ENCODE measurements at regions not wholly inside any gene's neighbourhood (a gene's known extent, or its start where the extent isn't known, plus 50 kb on each side); places are given as distances from the start of the nearest gene placed in this dataset.

DNA sequence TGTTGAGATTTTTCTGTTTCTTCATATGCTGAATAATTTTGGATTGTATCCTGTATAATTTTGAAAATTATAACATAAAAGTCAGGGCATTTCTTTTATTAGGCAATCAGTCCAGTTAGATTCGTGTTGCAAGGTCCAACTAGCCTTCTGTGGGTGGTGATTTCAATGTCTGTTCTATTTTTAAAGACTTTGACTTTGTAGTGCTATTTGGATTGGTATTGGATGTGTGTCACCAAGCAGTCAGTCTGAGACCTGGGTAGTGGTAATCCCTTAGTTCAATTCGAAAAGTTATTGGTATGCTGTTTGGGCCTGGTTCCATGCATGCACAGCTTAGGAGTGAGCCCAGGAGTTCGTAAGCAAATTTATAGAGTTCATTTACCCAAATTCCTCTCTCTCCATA is 82.2 kb downstream of the EPDR1 start:
- DNase-seq (ENCODE audit: low read depth in 2 of 2) = no peak

DNA sequence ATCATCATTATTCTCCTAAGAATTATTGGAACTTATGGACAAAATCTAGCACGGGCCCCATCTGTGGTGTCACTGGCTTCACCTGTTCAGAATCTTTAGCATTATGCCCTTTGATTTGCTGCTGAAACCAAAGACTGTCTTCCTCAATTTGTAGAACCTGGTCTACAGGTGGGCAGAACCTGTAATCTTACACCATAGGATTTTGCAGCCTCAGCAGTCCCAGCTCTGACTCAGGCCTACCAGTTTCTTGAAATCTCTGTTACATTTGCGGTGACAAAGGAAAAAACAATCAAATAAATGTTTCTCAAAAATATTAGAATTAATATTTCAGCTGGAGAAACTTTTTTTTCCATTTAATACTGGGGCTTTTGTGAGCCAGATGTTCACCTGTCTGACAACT is 86.1 kb downstream of the EPDR1 start:
- no peak for DNase-seq (ENCODE audit: low read depth in 2 of 2)

DNA sequence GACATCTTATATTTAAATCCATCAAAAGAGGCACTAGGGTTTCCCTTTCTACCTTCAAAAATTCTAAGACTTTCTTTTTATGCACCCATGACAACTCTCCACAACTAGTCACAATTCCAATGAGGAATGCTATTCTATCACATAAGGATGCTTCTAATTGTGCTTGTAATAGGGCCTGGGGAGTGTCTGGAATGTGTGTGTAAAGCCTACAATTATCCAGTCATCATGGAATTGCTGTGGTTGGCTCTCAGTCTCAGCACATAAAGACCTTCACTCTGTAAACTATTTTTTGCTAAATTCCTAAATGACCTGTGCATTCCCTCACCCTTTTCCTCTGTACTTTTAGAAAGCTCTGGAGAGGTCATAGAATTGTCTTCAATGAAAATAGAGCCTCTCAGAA is 86.7 kb downstream of the EPDR1 start:
- DNase-seq (ENCODE audit: low read depth in 2 of 2) = no peak

DNA sequence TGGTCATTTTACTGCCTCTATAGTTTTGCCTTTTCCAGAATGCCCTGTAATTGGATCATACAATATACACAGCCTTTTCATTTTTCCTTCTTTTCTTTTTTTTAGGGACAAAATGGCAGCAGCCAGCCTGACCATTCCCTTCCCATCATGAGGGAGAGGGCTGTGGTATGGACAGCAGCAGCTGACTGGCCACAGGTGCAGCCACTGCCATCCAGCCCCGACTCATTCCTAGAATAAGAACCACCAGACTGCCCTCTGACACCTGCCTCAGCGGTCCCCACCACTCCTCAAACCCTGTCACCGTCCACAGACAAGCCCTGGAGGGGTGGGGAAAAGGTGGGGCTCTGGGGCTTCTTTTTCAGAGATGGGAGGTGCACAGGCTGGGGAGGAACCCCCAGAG is 92.8 kb downstream of the EPDR1 start:
- no peak for DNase-seq (ENCODE audit: low read depth in 2 of 2)

DNA sequence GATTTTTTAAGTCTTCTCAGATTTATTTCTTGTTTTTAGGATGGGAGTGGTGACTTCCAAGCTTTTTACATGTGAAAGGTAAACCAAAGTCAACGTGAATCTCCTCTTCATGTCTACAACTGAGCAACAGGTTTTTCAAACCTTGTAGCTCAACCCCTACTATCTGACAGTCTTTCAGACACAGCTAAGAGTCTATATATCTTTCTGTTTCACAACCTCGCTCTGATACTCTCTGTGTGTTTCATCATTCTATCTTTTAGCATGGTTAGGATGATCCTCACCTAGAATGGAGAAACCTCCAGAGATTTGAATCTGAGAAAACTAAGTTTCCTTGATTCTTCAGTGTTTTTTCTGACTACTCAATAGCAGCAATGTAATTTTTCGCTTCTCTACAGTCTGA is 96.1 kb downstream of the EPDR1 start:
- no peak for DNase-seq (ENCODE audit: low read depth in 2 of 2)

DNA sequence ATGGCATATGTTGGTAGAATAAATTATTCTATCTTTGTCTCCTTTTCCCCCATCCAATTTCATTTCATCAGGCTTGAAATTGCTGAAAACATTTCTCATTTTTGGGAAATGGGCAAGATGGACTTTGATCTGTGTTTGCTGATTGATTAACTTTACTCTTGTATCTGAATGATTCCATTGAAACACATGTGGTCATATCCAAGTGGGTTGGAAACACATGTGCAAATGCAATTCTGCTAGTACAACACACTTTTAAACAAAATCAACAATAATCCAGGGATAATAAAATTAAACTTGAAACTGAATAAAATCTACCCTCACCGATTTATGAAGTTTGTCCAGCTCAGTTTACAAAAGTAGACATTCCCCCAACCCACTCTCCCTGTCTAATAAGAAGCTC is 96.9 kb downstream of the EPDR1 start:
- DNase-seq (ENCODE audit: low read depth in 2 of 2) = no peak

DNA sequence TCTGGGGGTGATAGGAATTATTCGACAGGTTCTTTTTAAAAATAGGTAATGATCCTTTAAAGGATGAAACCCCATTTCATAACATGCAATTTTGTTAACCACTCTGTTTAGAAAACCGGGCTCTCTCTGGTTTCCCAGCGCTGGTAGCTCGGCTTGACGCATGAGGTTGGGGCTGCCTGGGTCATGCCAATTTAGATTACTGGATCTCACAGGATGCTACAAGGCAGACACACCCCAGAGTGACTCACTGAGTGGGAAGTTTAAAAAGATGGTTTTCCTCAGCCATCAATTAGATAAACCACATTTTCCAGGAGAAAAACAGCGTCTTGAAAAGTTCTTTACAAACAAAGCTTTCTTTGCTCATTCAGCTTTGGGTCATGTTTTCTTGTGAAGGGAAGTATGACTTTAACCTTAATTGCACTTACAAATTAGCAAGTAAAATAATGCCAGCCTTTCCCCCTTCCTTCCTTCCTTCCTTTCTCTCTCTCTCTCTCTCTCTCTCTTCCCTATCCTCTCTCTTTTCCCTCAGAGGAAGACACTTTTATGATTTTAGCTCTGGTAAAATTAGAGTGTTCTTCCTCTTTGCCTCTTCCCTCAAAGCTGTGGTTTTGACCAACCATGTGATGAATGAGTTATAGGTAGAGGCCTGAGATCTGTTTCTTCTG is 99.8 kb downstream of the EPDR1 start:
- DNase-seq (ENCODE audit: low read depth in 2 of 2) = no peak

DNA sequence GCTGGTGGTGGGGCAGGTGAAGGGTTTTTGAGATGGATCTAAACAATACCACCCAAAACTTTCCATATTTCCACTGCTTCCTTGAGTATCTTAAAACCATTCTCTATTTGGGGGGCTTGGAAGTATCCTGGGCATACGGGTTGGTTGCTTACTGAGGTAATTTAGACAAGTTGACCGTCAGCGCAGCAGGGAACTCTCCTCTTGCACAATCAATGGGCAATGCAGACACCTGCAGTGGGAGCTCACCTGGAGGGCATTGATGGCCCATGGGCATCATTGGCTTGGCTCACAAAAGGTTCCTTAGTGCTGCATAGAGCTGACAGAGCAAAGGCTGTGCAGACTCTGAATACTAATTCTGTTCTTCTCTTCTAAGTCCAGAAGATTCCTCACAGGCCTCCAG is 101.5 kb downstream of the EPDR1 start:
- no peak for DNase-seq (ENCODE audit: low read depth in 2 of 2)

DNA sequence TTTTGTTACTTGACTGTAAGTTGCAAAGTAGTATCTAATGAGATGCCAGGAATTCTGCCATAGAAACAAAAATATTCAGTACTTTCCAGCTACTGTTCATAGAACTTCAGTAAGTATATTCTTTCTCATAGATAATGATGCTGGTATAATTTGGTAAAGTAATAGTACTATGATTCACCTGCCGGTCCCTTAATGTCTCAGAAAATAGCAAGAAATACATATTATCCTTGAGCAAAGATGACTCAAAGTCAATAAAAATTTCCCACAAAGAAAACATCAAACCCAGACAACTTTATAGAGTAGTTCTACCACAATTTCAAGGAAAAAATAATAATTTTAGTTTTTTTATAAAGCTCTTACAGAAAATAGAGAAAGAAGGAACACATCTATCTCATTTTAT is 105.4 kb downstream of the EPDR1 start:
- no peak for DNase-seq (ENCODE audit: low read depth in 2 of 2)

DNA sequence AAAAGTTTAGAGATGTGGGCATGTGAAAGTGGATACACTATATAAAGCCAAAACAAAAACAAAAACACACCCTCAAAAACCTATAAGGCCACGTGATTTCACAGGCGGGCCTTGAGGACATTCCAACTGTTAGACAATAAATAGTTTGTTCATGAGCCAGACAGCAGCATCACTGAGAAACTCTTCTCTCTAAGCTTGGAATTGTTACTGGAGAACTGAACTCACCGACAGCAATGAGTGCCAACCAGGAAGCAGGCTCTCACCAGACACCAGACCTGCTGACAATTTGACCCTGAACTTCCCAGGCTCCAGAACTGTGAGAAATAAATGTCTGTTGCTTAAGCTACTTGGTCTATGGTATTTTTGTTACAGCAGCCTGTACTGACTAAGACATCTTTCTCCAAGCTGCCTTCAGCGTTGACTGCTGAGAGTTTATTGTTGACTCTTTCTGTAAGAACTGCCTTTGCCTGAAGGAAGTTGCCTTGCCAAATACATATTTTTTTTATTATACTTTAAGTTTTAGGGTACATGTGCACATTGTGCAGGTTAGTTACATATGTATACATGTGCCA is 107.5 kb downstream of the EPDR1 start:
- DNase-seq (ENCODE audit: low read depth in 2 of 2) = no peak

DNA sequence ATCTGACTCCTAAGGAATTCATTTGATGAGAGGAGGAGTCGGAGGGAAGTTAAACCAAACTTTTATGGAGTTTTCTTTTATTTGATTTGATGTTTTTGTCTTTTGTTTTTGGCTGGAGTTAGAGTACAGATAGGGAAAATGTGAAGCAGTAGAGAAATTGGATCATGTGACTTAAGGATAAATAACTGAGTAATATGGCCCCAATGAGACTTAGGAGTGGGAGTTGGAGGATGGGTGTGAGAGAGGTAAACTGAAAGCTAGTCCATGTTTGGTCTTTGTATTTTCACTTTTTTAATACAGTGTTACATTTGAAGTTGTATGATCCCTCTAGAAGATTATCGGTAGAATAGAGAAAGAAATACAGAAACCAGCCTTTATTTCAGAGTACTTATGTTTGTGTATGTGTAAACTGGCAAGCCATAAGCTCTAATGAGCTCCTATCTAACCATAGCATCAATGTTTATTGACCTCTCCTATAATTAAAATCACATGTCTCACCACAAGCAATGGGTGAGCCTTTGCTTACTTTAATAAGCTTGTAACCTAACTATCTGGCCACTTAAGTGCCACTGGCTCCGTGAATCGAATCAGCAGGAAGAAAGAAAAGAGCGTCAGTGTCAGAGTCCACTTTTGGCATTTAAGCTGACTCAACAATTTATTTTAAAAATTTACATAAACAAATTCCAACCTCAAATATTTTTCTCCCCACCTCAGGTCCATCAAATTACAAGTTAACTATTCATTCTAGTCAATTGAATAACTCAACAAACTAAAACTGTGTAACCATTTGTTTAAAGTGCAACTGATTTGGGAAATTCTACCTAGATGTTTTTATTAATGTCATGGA is 113.8 kb downstream of the EPDR1 start:
- DNase-seq (ENCODE audit: low read depth in 2 of 2) = no peak

DNA sequence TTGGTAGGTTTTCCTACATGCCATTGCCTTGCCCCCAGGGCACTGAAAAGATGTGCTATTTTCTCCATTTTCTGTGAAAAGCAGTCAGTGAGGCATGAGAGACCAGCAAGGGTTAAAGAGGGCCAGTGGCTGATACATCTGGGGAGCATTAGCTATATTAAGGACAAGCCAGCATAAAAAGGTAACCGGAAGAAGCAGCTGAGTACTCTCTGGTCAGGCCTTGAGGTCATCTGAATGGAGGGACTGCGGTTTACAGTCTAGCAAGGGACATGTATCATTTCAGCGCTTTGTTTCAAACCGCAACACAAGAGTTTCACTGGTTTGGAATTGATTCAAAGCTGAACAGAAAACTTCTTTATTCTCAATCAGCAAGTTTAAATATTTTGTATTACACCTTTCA is 120.4 kb downstream of the EPDR1 start:
- no peak for DNase-seq (ENCODE audit: low read depth in 2 of 2)

DNA sequence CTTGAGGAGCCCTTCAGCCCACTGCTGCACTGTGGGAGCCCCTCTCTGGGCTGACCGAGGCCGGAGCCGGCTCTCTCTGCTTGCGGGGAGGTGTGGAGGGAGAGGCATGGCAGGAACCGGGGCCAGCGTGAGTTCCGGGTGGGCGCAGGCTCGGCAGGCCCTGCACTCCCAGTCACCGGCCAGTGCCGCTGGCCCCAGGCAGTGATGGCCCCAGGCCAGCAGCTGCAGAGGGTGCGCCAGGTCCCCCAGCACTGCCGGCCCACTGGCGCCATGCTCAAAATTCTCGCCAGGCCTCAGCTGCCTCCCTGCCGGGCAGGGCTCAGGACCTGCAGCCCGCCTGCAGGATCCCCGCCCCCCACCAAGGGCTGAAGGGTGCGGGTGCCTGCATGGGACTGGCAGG is 128.4 kb upstream of the STARD3NL start:
- DNase-seq (ENCODE audit: low read depth in 2 of 2) = no peak

DNA sequence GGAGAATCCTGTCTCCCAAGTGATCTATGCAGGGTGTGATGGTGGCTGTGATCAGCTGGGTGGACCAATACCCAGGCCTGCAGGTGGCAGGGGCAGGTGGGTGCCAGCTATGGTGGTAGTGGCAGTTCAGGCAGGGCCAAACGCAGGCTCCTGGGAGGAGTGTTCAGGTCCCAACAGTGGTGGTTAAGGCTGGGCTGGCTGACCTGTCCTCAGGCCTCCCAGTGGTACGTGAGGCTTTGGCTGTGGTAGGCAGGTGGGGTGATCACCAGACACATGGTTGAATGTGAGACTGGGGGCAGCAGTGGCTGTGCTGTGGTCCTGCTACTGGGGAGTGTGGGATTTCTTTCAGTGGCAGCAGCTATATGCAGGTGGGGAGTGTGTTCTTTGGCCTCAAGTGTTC is 126.7 kb upstream of the STARD3NL start:
- DNase-seq (ENCODE audit: low read depth in 2 of 2) = no peak

DNA sequence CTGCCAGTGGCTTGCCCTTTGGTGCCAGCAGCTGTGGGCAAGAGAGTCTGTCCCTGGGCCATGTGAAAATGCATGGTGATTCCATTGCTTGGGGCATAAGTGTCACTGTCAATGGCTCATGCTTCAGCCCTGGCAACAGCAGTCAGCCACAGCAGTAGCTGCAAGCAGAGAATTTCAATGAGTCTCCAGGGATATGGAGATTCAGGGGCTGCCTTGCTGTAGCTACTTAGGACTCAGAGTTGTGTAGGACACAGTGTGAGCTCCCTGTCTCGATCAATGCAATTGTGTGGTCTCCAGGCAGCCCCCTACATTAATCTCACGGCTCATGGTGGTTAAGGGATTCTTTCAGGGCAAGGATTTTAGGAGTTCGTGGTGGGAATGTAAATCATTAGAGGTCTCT is 126.3 kb upstream of the STARD3NL start:
- DNase-seq (ENCODE audit: low read depth in 2 of 2) = no peak

DNA sequence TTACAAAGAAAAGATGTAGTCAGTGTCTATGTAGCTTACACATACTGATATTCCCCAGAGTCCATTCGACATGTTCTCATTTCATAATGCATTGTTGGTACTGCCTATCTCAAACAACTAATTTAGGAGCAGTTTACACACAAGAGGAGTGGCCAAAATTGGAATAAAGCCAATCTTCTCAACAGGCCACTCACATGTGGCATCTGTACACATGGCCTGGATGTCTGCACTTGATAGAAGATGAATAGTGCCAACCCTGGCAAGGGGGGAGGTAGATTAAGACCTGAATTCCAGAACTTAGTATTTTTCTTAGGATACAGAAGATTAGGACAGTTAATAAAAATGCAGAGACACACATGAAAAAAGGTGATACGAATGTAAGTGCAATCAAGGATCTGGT is 125.3 kb upstream of the STARD3NL start:
- DNase-seq (ENCODE audit: low read depth in 2 of 2) = no peak

DNA sequence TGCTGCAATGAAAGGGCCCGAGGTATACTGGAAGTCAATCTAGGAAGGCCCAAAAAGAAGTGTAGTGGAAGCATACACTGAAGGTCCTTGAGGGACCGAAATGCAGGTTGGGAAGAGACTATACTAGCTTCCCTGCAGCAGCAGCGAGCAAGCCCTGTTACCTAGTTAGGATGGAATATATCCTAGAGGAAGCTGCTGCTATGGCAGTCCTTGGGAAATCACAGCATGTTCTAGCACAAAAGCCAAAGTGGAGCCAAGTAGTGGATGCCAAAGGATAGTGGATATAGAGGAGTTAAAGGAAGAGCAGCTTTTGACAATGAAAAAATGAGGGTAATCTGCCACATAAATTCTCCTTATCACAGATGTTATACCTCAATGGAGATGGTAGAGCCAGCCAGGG is 123.8 kb upstream of the STARD3NL start:
- DNase-seq (ENCODE audit: low read depth in 2 of 2) = no peak

DNA sequence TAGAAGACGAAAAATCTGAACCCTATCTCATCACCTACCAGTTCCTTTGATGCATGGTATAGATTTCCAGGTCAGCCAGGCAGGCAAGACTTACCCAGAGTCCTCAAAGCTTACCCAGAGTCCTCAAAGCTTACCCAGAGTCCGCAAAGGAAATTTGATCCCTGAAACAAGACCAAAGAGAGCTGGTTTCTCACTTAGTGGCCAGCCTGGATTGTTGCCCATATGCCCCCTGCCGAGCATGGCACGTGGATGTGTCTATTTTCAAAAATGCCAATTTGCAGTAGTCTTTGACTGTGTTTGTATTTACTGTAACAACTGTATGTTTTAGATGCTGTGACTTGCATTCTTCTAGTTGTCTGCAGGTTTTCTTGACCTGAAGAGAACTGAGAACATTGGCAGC is 120.2 kb upstream of the STARD3NL start:
- DNase-seq (ENCODE audit: low read depth in 2 of 2) = no peak

DNA sequence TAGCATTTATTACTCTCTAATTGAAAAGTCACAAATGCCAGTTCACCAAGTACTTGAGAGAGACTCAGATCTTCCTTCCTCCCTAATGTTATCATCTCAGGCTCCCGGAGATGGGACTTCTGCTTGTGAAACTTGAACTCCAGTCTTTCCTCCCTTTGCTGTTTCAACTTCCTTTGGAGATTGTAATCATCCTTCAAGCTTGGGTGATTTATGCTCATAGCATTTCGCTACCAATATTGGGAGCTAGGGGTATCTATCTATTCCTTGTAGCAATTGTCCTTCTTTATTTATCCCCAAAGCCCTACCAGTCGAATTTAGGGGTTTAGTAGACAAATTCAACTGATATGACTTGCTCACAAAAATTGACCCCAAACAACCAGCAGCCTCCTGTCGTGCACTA is 117.9 kb upstream of the STARD3NL start:
- DNase-seq (ENCODE audit: low read depth in 2 of 2) = no peak

DNA sequence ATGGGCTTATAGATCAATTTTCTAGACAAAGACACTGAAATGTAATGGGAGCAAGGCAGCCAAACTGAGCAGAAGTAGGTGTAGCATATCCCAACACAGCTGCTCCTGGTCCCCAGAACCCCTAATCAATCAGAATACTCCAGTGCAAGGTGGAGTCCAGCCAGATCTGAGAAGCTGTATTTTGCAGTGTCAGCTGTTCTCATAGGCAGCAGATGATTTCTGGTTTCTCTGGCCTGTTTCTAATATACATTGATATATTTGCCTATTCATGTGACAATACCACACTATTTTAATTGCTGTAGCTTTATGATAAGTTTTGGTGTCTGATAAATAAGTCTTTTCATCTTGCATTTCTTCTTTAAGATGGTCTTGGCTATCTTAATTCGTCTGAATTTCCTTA is 117.4 kb upstream of the STARD3NL start:
- DNase-seq (ENCODE audit: low read depth in 2 of 2) = no peak

DNA sequence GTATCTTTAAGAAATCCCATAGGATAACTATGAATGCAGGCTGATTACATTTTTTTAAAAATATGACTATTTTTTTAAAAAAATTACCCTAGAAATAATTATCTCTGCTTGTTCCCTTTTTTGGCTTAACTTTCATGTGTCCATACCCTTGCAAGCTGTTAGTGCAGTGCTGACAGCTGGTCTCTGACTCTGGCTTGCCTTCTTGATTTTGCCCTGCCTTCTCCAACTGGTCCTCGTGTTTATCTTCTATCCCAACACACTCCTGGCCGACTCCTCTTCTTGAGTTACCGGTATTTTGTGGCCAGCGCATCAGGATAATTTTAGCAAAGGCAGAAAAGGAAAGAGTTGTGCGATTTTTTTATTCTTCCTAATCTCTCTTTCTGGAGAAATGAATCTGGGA is 111.7 kb upstream of the STARD3NL start:
- no peak for DNase-seq (ENCODE audit: low read depth in 2 of 2)

DNA sequence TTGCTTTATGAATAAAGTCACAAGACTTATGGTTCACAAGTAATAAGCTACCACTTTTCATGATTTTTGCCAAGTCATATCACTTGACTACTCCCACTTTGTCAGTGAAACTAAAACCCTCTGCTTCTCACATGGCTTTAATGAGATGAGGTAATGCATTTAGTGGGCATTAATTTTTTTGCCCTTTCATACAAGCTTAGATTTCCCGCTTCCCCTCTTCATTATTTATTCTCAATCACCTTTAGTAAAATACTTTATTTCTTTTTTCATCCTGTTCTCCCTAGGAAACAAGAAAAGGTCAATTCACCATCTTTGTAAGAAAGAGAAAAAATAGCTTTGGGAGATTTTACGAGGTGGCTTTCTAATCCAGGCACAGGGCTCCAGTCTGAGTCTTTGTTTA is 109.6 kb upstream of the STARD3NL start:
- no peak for DNase-seq (ENCODE audit: low read depth in 2 of 2)

DNA sequence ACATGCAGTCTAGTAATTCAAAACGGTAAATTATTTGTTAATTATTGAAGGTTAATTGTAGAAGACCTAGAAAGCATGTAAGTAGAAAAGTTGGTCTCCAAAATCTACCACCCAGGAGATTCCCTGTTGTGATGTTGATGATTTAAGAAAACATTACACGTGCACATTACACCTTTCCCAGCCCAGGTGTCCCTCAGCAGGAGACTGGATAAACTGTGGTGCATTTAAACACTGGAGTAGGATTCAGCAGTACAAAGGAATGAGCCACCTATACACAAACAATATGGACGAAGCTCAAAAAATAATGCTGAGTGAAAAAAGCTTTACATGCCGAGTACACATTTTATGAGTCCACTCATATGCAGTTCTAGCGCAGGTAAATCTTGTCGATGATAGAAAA is 109.0 kb upstream of the STARD3NL start:
- DNase-seq (ENCODE audit: low read depth in 2 of 2) = no peak
